ENCODE measurements at regions not wholly inside any gene's neighbourhood (a gene's known extent, or its start where the extent isn't known, plus 50 kb on each side); places are given as distances from the start of the nearest gene placed in this dataset.
"Not testable (repeated sequence)": the region's sequence is repeated elsewhere in the genome, so short reads cannot be mapped to it uniquely, and the experiment has no call there.

GRCh38 chr9:78438780-78439179 is 141.9 kb downstream of the PSAT1 start:
- DNase-seq, result no peak

- peak; percentile 89 for DNase-seq
Measured at GRCh38 chr9:78439190-78439865, 142.4 kb downstream of the PSAT1 start.

GRCh38 chr9:78439866-78440830 is 143.2 kb downstream of the PSAT1 start:
- DNase-seq, result peak; percentile 52

DNA sequence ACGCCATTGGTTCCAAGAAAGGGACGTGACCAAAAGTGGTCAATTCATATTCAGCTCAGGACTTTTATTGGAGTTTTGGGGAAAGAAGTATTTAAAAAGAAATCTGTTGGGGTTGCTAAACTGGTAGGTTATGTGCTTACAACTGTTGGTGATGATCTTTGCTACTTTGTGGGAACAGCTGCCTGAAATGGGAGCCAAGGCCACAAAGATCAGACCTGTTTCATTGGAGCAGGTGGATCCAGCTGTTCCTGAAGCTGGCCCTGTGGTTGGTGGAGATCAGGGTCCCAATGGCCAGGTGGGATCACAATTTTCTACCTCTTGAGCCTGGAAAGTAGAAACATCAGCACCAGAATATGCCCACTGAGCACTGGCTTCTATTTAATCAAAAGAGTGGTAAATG is 144.5 kb downstream of the PSAT1 start:
- no peak for DNase-seq

DNA sequence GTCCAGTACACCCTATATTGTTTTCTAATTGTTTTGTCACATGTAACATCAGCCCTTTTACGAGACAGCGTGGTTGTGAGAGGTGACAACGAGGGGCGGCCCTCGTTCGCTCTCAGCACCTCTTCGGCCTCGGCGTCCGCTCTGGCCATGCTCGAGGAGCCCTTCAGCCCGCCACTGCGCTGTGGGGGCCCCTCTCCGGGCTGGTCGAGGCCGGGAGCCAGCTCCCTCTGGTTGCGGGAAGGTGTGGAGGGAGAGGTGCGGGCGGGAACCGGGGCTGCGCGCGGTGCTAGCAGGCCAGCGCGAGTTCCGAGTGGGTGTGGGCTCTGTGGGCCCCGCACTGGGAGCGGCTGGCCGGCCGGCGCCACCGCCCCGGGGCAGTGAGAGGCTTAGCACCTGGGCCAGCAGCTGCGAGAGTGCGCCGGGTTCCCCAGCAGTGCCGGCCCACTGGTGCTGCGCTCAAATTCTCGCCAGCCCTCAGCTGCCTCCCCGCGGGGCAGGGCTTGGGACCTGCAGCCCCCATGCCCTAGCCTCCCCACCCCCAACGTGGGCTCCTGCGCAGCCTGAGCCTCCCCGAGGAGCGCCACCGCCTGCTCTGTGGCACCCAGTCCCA is 145.0 kb downstream of the PSAT1 start:
- DNase-seq, result no peak

GRCh38 chr9:78442577-78442976 is 145.7 kb downstream of the PSAT1 start:
- not testable (repeated sequence) for DNase-seq

GRCh38 chr9:78443946-78444345 is 147.0 kb downstream of the PSAT1 start:
- peak; percentile 10 for DNase-seq

- DNase-seq, result no peak
Measured at GRCh38 chr9:78448960-78449673, 152.2 kb downstream of the PSAT1 start.

- no peak for DNase-seq
Measured at GRCh38 chr9:78453450-78453849, 156.5 kb downstream of the PSAT1 start.

DNA sequence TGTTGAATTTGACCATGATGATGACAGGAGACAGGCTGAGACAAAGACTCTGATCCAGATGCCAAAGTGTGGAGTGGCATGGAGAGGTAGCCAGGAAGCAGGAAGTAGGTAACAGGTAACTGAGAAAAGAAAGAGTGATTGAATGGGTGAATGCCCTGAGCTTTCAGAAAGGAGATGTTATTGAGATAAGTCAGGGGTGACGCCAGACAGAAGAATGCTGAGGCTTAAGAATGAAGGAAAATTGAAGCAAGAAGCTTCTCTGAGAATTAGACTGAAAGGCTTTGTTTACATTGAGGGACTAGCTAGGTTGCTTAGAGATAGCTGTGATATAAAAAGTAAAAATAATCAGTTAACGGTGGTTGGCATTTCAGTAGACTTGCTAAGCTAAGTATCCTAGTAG is 165.7 kb downstream of the PSAT1 start:
- no peak for DNase-seq

DNA sequence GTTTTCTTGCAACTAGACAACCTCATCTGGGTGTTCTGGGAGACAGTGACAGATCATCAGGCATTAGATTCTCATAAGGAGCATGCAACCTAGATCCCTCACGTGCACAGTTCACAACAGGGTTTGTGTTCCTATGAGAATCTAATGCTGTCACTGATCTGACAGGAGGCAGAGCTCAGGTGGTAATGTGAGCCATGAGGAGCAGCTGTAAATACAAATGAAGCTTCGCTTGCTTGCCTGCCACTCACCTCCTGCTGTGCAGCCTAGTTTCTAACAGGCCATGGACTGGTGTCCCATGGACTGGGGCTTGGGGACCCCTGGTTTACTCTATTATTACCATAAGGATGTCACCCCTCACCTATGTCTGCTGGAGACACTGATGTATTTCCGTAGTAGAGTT is 166.8 kb downstream of the PSAT1 start:
- no peak for DNase-seq

GRCh38 chr9:78468231-78468630 is 171.3 kb downstream of the PSAT1 start:
- no peak for DNase-seq

- no peak for DNase-seq
Measured at GRCh38 chr9:78468974-78469576, 172.2 kb downstream of the PSAT1 start.

GRCh38 chr9:78470216-78470615 is 173.3 kb downstream of the PSAT1 start:
- DNase-seq, result peak; percentile 26

- DNase-seq, result peak; percentile 13
Measured at GRCh38 chr9:78470741-78471140, 173.8 kb downstream of the PSAT1 start.

GRCh38 chr9:78472111-78472510 is 175.2 kb downstream of the PSAT1 start:
- DNase-seq, result peak; percentile 1

DNA sequence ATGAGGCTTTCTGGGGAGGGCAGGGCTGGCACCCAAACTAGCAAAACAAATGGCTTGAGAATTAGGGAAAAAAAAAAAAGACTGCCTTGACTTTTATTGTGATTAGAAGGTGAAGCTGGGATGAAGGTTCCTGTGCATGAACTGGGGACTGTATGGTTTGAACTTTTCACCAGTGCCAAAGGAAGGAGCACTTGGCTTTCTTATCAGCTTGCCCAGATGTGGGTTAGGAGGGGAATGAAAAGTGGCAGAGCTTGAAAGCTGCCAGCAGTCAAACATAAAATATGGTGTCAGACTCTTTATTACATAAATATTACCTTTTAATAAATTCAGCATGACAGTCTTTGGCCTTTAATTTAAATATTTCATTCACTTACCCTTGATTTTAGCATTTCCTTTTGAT is 182.5 kb downstream of the PSAT1 start:
- DNase-seq, result no peak

GRCh38 chr9:78486661-78487060 is 189.7 kb downstream of the PSAT1 start:
- no peak for DNase-seq

DNA sequence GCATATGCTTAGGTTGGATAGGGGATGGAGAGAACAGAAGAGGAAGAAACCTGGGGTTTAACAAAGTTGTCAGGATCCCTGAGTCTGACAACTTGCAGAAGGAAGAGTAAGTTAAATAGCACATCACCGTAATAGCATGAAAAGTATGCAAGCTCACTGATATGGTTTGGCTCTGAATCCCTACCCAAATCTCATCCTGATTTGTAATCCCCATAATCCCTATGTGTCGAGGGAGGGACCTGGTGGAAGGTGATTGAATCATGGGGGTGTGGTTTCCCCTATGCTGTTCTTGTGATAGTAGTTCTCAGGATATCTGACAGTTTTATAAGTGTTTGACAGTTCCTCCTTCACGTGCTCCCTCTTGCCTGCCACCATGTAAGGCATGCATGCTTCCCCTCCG is 193.3 kb downstream of the PSAT1 start:
- DNase-seq, result peak; percentile 14

GRCh38 chr9:78491402-78491801 is 194.5 kb downstream of the PSAT1 start:
- DNase-seq, result no peak

DNA sequence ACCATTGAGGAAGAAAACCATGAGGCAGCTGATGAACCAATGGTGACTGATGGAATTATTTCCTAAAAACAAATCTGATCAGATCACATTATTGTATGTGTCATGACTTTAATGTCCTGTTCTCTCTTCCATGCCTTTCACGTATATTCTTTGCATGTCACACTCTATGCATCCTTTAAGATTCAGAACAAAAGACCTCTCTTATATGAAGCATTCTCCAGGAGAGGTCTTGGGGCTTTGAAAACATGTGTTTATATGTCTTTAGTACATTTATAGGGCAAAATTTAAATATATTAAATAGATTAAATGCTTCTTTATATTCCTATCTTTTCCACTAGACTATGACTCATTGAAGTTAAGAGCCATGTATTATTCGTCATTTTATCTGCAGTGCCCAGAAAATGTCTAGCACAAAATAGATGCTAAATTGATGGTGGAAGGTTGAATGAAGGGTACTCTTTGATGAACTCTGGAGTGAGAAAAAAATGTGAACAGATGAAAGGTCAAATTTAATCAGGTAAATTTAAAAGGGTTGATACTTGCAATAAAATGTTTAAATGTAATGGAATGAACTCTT is 196.3 kb downstream of the PSAT1 start:
- DNase-seq, result no peak

DNA sequence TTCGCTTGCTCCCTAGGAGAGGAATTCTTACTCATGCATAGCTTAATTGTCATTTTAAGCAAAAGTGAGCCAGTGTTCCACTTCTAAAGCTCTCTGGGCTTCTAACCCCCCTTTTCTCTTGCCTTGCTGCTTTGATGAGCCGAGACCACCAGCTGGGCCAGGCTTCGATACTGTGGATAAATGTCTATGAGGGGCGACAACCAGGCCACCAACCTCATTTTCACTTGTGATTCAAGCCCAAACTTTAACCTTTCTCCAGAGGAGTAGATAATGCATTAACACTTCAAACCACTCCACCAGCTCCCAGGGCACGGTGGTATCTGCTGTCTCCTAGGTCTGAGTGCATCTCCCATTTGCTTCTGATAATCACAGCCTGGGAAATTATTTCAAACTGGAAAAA is 205.6 kb downstream of the PSAT1 start:
- no peak for DNase-seq

All from fibroblast of skin of abdomen (primary cell).